ENCODE measurements at regions not wholly inside any gene's neighbourhood (a gene's known extent, or its start where the extent isn't known, plus 50 kb on each side); places are given as distances from the start of the nearest gene placed in this dataset.

- no peak for ATAC-seq (ENCODE audit: low read depth)
- no peak overlapping the region for H3K27ac ChIP-seq (ENCODE audit: poor library complexity, severe bottlenecking)
- no peak for DNase-seq (ENCODE audit: low spot score)
- H3K27me3 ChIP-seq (ENCODE audit: insufficient read depth, poor library complexity, severe bottlenecking), result no peaks in the 10 kb centered on the region
- no peak overlapping the region for H3K4me3 ChIP-seq (ENCODE audit: severe bottlenecking)
- peaks cover 8% of the 10 kb centered on the region for H3K9me3 ChIP-seq (ENCODE audit: severe bottlenecking)
- H3K36me3 ChIP-seq (ENCODE audit: low read depth), result no peaks in the 10 kb centered on the region
- TF ChIP-seq CTCF (IDR thresholded peaks at IDR 0.05; ENCODE audit: poor library complexity, severe bottlenecking), result no peak
- H3K4me1 ChIP-seq (ENCODE audit: insufficient read depth, poor library complexity, severe bottlenecking), result peaks cover 4% of the 10 kb centered on the region
These were observed 260.2 kb upstream of the IRX2 start for GRCh38 chr5:3011764-3012017.

- Histone ChIP-seq H3K36me3 (ENCODE audit: low read depth) (no peaks in the 10 kb centered on the region), H3K27ac (ENCODE audit: poor library complexity, severe bottlenecking) (no peak overlapping the region), H3K27me3 (ENCODE audit: insufficient read depth, poor library complexity, severe bottlenecking) (no peaks in the 10 kb centered on the region), H3K4me3 (ENCODE audit: severe bottlenecking) (no peak overlapping the region), H3K9me3 (ENCODE audit: severe bottlenecking) (peaks cover 8% of the 10 kb centered on the region), H3K4me1 (ENCODE audit: insufficient read depth, poor library complexity, severe bottlenecking) (peaks cover 4% of the 10 kb centered on the region)
- DNase-seq (ENCODE audit: low spot score) (peak; percentile 25), ATAC-seq (ENCODE audit: low read depth) (no peak; the same call in 2 of the 3 replicates)
- no peak for TF ChIP-seq CTCF (IDR thresholded peaks at IDR 0.05; ENCODE audit: poor library complexity, severe bottlenecking)
These were observed 259.7 kb upstream of the IRX2 start for GRCh38 chr5:3010953-3011763.

- Histone ChIP-seq H3K27ac (ENCODE audit: poor library complexity, severe bottlenecking) (no peak overlapping the region), H3K36me3 (ENCODE audit: low read depth) (no peaks in the 10 kb centered on the region), H3K9me3 (ENCODE audit: severe bottlenecking) (peaks cover 8% of the 10 kb centered on the region), H3K4me3 (ENCODE audit: severe bottlenecking) (no peak overlapping the region), H3K27me3 (ENCODE audit: insufficient read depth, poor library complexity, severe bottlenecking) (no peaks in the 10 kb centered on the region), H3K4me1 (ENCODE audit: insufficient read depth, poor library complexity, severe bottlenecking) (peaks cover 4% of the 10 kb centered on the region)
- ATAC-seq (ENCODE audit: low read depth) (peak; percentile 75), DNase-seq (ENCODE audit: low spot score) (peak; percentile 13)
- TF ChIP-seq CTCF (IDR thresholded peaks at IDR 0.05; ENCODE audit: poor library complexity, severe bottlenecking), result no peak
These were observed 258.9 kb upstream of the IRX2 start for GRCh38 chr5:3010301-3010952.

- H3K4me1 ChIP-seq (ENCODE audit: insufficient read depth, poor library complexity, severe bottlenecking), result peaks cover 4% of the 10 kb centered on the region
- H3K27me3 ChIP-seq (ENCODE audit: insufficient read depth, poor library complexity, severe bottlenecking), result no peaks in the 10 kb centered on the region
- no peak overlapping the region for H3K27ac ChIP-seq (ENCODE audit: poor library complexity, severe bottlenecking)
- no peak for TF ChIP-seq CTCF (IDR thresholded peaks at IDR 0.05; ENCODE audit: poor library complexity, severe bottlenecking)
- H3K9me3 ChIP-seq (ENCODE audit: severe bottlenecking), result peaks cover 8% of the 10 kb centered on the region
- H3K4me3 ChIP-seq (ENCODE audit: severe bottlenecking), result no peak overlapping the region
- no peak for ATAC-seq (ENCODE audit: low read depth)
- peak; percentile 15 for DNase-seq (ENCODE audit: low spot score)
- H3K36me3 ChIP-seq (ENCODE audit: low read depth), result no peaks in the 10 kb centered on the region
These were observed 258.1 kb upstream of the IRX2 start for GRCh38 chr5:3009605-3010004.

GRCh38 chr5:3007577-3007976 lies 256.1 kb upstream of the IRX2 start:
- no peak for ATAC-seq (ENCODE audit: low read depth)

More at GRCh38 chr5:3007577-3007976, 256.1 kb upstream of the IRX2 start:
- no peaks in the 10 kb centered on the region for H3K27me3 ChIP-seq (ENCODE audit: insufficient read depth, poor library complexity, severe bottlenecking)
- H3K27ac ChIP-seq (ENCODE audit: poor library complexity, severe bottlenecking), result no peak overlapping the region
- peaks cover 4% of the 10 kb centered on the region for H3K4me1 ChIP-seq (ENCODE audit: insufficient read depth, poor library complexity, severe bottlenecking)
- DNase-seq (ENCODE audit: low spot score), result peak; percentile 5
- TF ChIP-seq CTCF (IDR thresholded peaks at IDR 0.05; ENCODE audit: poor library complexity, severe bottlenecking), result no peak
- H3K36me3 ChIP-seq (ENCODE audit: low read depth), result no peaks in the 10 kb centered on the region
- no peak overlapping the region for H3K4me3 ChIP-seq (ENCODE audit: severe bottlenecking)
- peaks cover 8% of the 10 kb centered on the region for H3K9me3 ChIP-seq (ENCODE audit: severe bottlenecking)

Measured in RWPE2 (cell line).